Large intestine (tissue), 3 donors: ENCODE measurements at regions not wholly inside any gene's neighbourhood (a gene's known extent, or its start where the extent isn't known, plus 50 kb on each side); places are given as distances from the start of the nearest gene placed in this dataset.

Source experiments
- DNase-seq, 2 donors: peaks; one replicate each; pipeline versions ENCODE4 v3.0.0 to v3.0.0-alpha.2; 2013
- H3K27ac ChIP-seq: one replicate; pipeline ENCODE4 v1.5.1; 2013; ENCODE audit warnings: low read length
- H3K27me3 ChIP-seq: 2 replicates; pipeline ENCODE4 v1.6.1; 2013; ENCODE audit warnings: low read length; ENCODE audit not compliant: control insufficient read depth, insufficient read depth
- H3K36me3 ChIP-seq: 2 replicates; pipeline ENCODE4 v1.6.1; 2013; ENCODE audit warnings: low read length; ENCODE audit not compliant: control insufficient read depth, insufficient read depth
- H3K4me1 ChIP-seq: one replicate; pipeline ENCODE4 v1.6.1; 2013; ENCODE audit warnings: low read length; ENCODE audit not compliant: control insufficient read depth, insufficient read depth
- H3K4me3 ChIP-seq: one replicate; pipeline ENCODE4 v1.5.1; 2013; ENCODE audit warnings: low read length
- H3K9me3 ChIP-seq: one replicate; pipeline ENCODE4 v1.6.1; 2013; ENCODE audit warnings: mild to moderate bottlenecking, low read depth, low read length, moderate library complexity; ENCODE audit not compliant: control insufficient read depth
- WGBS: methylation state at CpG from one replicate; pipeline ENCODE4 v1.1.5; 2013; ENCODE audit warnings: low lambda C conversion rate; ENCODE audit not compliant: insufficient coverage; 5-methylcytosine and 5-hydroxymethylcytosine counted together

- Histone ChIP-seq H3K27ac (no peak overlapping the region), H3K27me3 (peaks cover 5% of the 10 kb centered on the region), H3K4me1 (no peaks in the 10 kb centered on the region), H3K9me3 (peaks cover 2% of the 10 kb centered on the region), H3K36me3 (no peaks in the 10 kb centered on the region), H3K4me3 (no peak overlapping the region)
- no CpG with 5 or more reads among the region's 7 CpGs for WGBS
- DNase-seq = no peak
Measured at GRCh38 chr1:29525941-29526340, 289.6 kb downstream of the PTPRU start.

GRCh38 chr1:29524285-29525065 is 288.2 kb downstream of the PTPRU start:
- H3K27me3 ChIP-seq = peaks cover 5% of the 10 kb centered on the region
- no peaks in the 10 kb centered on the region for H3K36me3 ChIP-seq
- DNase-seq = no peak
- no peaks in the 10 kb centered on the region for H3K4me1 ChIP-seq
- 95% methylated on average over 2 of the region's 23 CpGs for WGBS
- no peaks in the 10 kb centered on the region for H3K9me3 ChIP-seq
- no peak overlapping the region for H3K4me3 ChIP-seq
- no peak overlapping the region for H3K27ac ChIP-seq

GRCh38 chr1:29523576-29523975 is 287.3 kb downstream of the PTPRU start:
- Histone ChIP-seq H3K27me3 (peaks cover 5% of the 10 kb centered on the region), H3K4me1 (no peaks in the 10 kb centered on the region), H3K36me3 (no peaks in the 10 kb centered on the region), H3K4me3 (no peak overlapping the region), H3K27ac (no peak overlapping the region), H3K9me3 (no peaks in the 10 kb centered on the region)
- DNase-seq = no peak
- WGBS = no CpG with 5 or more reads among the region's 10 CpGs

- DNase-seq = no peak
- WGBS = no CpG with 5 or more reads among the region's 5 CpGs
- no peaks in the 10 kb centered on the region for H3K36me3 ChIP-seq
Measured at GRCh38 chr1:29523136-29523535, 286.8 kb downstream of the PTPRU start.

GRCh38 chr1:29521811-29522580 is 285.7 kb downstream of the PTPRU start:
- Histone ChIP-seq H3K4me3 (no peak overlapping the region), H3K36me3 (no peaks in the 10 kb centered on the region), H3K27ac (no peak overlapping the region), H3K27me3 (peaks cover 3% of the 10 kb centered on the region), H3K9me3 (no peaks in the 10 kb centered on the region), H3K4me1 (no peaks in the 10 kb centered on the region)
- no peak for DNase-seq
- WGBS = no CpG with 5 or more reads among the region's 14 CpGs

More at GRCh38 chr1:29523136-29523535, 286.8 kb downstream of the PTPRU start:
- H3K4me3 ChIP-seq = no peak overlapping the region
- H3K4me1 ChIP-seq = no peaks in the 10 kb centered on the region
- H3K27me3 ChIP-seq = peaks cover 5% of the 10 kb centered on the region
- no peaks in the 10 kb centered on the region for H3K9me3 ChIP-seq
- no peak overlapping the region for H3K27ac ChIP-seq

- Histone ChIP-seq H3K27ac (no peak overlapping the region), H3K4me1 (no peaks in the 10 kb centered on the region), H3K4me3 (no peak overlapping the region), H3K27me3 (no peaks in the 10 kb centered on the region), H3K36me3 (no peaks in the 10 kb centered on the region), H3K9me3 (no peaks in the 10 kb centered on the region)
- DNase-seq = no peak
- no CpG with 5 or more reads among the region's 4 CpGs for WGBS
Measured at GRCh38 chr1:29521438-29521715, 285.1 kb downstream of the PTPRU start.

GRCh38 chr1:29520571-29521437 is 284.5 kb downstream of the PTPRU start:
- no peak overlapping the region for H3K4me3 ChIP-seq
- no CpG with 5 or more reads among the region's 11 CpGs for WGBS
- H3K27ac ChIP-seq = no peak overlapping the region
- H3K36me3 ChIP-seq = no peaks in the 10 kb centered on the region
- H3K27me3 ChIP-seq = no peaks in the 10 kb centered on the region
- H3K4me1 ChIP-seq = no peaks in the 10 kb centered on the region
- no peaks in the 10 kb centered on the region for H3K9me3 ChIP-seq
- no peak for DNase-seq

- Histone ChIP-seq H3K4me1 (no peaks in the 10 kb centered on the region), H3K9me3 (no peaks in the 10 kb centered on the region), H3K27me3 (no peaks in the 10 kb centered on the region), H3K27ac (no peak overlapping the region), H3K4me3 (no peak overlapping the region), H3K36me3 (no peaks in the 10 kb centered on the region)
- no CpG with 5 or more reads among the region's 8 CpGs for WGBS
- DNase-seq = no peak
Measured at GRCh38 chr1:29519788-29520110, 283.4 kb downstream of the PTPRU start.

- Histone ChIP-seq H3K36me3 (no peaks in the 10 kb centered on the region), H3K27ac (no peak overlapping the region), H3K9me3 (no peaks in the 10 kb centered on the region), H3K4me1 (no peaks in the 10 kb centered on the region), H3K4me3 (no peak overlapping the region), H3K27me3 (no peaks in the 10 kb centered on the region)
- WGBS = no CpG with 5 or more reads among the region's 9 CpGs
- DNase-seq = no peak
Measured at GRCh38 chr1:29519108-29519787, 282.9 kb downstream of the PTPRU start.
